Calu3 (cell line): ENCODE measurements at regions not wholly inside any gene's neighbourhood (a gene's known extent, or its start where the extent isn't known, plus 50 kb on each side); places are given as distances from the start of the nearest gene placed in this dataset.

Source experiments
- BruUV-seq: library from RNA; stranded (reverse); fragments of 400-500 nt; replicated peaks from 2 replicates; lab custom pipeline; 2021; lab: Mats Ljungman, UMichigan
- CTCF ChIA-PET: fragments of 300-600 bp; sonication (Branson Sonifier 250); formaldehyde crosslinking; loops from one replicate; lab custom pipeline; 2022; ENCODE audit warnings: antibody characterized with exemption; lab: Charles Lee
- DNase-seq: peaks from one replicate; pipeline ENCODE4 v3.0.0; 2022
- H3K27ac Mint-ChIP-seq: one replicate; pipeline ENCODE4 v1.8.0; 2022; ENCODE audit warnings: mixed read lengths; ENCODE audit not compliant: unreplicated experiment
- H3K27me3 Mint-ChIP-seq: one replicate; pipeline ENCODE4 v1.8.0; 2022; ENCODE audit warnings: mixed read lengths; ENCODE audit not compliant: unreplicated experiment
- H3K36me3 Mint-ChIP-seq: one replicate; pipeline ENCODE4 v1.8.0; 2022; ENCODE audit warnings: mild to moderate bottlenecking, moderate library complexity, mixed read lengths; ENCODE audit not compliant: insufficient read depth, unreplicated experiment
- H3K4me1 Mint-ChIP-seq: one replicate; pipeline ENCODE4 v1.8.0; 2022; ENCODE audit warnings: mild to moderate bottlenecking, low read depth, mixed read lengths; ENCODE audit not compliant: unreplicated experiment
- H3K4me3 Mint-ChIP-seq: one replicate; pipeline ENCODE4 v1.8.0; 2022; ENCODE audit warnings: mild to moderate bottlenecking, low read depth, moderate library complexity, mixed read lengths; ENCODE audit not compliant: unreplicated experiment
- H3K9me3 Mint-ChIP-seq: one replicate; pipeline ENCODE4 v1.8.0; 2022; ENCODE audit warnings: low read depth, mixed read lengths; ENCODE audit not compliant: unreplicated experiment
- intact Hi-C: fragments of 100-400 bp; cut with micrococcal nuclease; formaldehyde crosslinking; loops from one replicate; pipeline ENCODE4 v1.10.0; 2022; ENCODE audit not compliant: unreplicated experiment
- TF ChIP-seq, protein P1 (sequence below): fragments of 200-600 bp; IDR thresholded peaks from one replicate; pipeline ENCODE4 v1.8.0; 2022; ENCODE audit warnings: antibody characterized with exemption; ENCODE audit not compliant: unreplicated experiment

DNA sequence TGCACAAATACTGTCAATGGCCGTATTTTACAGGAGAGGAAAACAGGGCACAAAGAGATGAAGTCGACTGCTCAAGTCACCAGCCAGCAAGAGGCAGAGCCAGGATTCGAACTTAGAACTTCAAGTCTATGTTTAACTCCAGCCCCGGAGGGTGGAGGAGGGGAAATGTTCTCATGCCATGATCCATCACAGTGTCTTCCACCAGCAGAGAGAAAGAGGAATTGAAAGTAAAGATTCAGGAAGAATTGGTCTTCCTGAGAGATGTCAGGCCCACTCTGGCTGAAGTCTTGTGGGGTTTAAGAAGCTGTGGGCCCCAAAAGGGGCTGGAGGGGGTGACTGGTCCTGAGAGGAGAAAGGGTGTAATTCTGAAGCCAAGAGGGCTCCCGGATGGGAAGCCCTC, 260.0 kb downstream of the TNS1 start:
- no TSS peak for BruUV-seq
- no peaks in the 10 kb centered on the region for H3K4me1 Mint-ChIP-seq
- TF ChIP-seq, protein P1, sequence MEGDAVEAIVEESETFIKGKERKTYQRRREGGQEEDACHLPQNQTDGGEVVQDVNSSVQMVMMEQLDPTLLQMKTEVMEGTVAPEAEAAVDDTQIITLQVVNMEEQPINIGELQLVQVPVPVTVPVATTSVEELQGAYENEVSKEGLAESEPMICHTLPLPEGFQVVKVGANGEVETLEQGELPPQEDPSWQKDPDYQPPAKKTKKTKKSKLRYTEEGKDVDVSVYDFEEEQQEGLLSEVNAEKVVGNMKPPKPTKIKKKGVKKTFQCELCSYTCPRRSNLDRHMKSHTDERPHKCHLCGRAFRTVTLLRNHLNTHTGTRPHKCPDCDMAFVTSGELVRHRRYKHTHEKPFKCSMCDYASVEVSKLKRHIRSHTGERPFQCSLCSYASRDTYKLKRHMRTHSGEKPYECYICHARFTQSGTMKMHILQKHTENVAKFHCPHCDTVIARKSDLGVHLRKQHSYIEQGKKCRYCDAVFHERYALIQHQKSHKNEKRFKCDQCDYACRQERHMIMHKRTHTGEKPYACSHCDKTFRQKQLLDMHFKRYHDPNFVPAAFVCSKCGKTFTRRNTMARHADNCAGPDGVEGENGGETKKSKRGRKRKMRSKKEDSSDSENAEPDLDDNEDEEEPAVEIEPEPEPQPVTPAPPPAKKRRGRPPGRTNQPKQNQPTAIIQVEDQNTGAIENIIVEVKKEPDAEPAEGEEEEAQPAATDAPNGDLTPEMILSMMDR, result no peak
- no peak for DNase-seq
- CTCF ChIA-PET, result no interaction called here
- intact Hi-C loops, result no loop called here
- H3K9me3 Mint-ChIP-seq, result no peaks in the 10 kb centered on the region
- no peak overlapping the region for H3K4me3 Mint-ChIP-seq
- H3K27ac Mint-ChIP-seq, result no peak overlapping the region
- no peaks in the 10 kb centered on the region for H3K36me3 Mint-ChIP-seq
- peaks cover 50% of the 10 kb centered on the region for H3K27me3 Mint-ChIP-seq

DNA sequence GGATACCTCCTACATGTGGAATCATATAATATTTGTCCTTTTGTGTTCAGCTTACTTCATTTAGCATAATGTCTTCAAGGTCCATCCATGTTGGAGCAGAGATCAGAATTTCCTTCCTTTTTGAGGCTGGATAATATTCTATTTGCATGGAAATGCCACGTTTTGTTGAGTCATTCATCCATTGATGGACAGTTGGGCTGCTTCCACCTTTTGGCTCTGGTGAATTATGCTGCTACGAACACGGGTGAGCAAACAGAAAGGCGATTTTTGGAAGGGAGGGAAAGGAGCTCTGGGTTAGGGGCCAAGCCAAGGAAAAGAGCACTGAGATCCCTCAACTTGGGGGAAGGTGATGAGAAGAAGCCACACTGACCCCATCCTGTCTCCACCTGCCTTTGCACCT, 260.5 kb downstream of the TNS1 start:
- H3K36me3 Mint-ChIP-seq, result no peaks in the 10 kb centered on the region
- no TSS peak for BruUV-seq
- H3K9me3 Mint-ChIP-seq, result no peaks in the 10 kb centered on the region
- CTCF ChIA-PET, result no interaction called here
- TF ChIP-seq, protein P1, result no peak
- DNase-seq, result no peak
- H3K27me3 Mint-ChIP-seq, result peaks cover 50% of the 10 kb centered on the region
- no peaks in the 10 kb centered on the region for H3K4me1 Mint-ChIP-seq
- no peak overlapping the region for H3K4me3 Mint-ChIP-seq
- H3K27ac Mint-ChIP-seq, result no peak overlapping the region
- intact Hi-C loops, result no loop called here

DNA sequence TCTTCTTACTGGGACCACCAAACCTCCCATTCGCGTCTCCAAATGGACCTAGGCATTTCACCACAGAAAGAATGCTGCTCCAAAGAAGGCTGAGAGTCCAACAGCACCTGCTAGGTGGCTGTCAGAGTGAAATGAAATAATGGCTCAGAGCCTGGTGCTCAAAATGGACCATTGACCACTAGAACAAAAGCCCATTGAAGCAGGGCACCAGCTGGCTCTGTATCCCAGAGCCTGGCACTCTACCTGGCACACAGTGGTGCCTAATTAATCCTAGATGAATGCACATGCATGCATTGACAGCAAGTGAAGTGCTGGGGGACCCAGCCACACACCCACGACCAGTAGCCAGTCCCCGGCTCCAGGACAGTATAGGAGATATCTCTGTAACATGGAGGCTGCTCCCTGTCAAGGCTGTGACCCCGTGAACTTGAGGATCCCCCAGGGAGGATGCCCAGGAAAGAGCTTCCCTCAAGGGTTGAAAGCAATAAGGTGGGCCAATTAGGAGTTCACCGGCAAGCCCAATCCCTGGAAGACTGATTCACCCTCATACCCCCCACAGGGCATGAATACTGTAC, 261.3 kb downstream of the TNS1 start:
- Mint-ChIP-seq H3K36me3 (no peaks in the 10 kb centered on the region), H3K4me3 (no peak overlapping the region), H3K4me1 (no peaks in the 10 kb centered on the region), H3K27me3 (peaks cover 44% of the 10 kb centered on the region), H3K27ac (no peak overlapping the region), H3K9me3 (no peaks in the 10 kb centered on the region)
- no TSS peak for BruUV-seq
- DNase-seq, result no peak
- intact Hi-C loops, result no loop called here
- TF ChIP-seq, protein P1, result no peak
- CTCF ChIA-PET, result no interaction called here

DNA sequence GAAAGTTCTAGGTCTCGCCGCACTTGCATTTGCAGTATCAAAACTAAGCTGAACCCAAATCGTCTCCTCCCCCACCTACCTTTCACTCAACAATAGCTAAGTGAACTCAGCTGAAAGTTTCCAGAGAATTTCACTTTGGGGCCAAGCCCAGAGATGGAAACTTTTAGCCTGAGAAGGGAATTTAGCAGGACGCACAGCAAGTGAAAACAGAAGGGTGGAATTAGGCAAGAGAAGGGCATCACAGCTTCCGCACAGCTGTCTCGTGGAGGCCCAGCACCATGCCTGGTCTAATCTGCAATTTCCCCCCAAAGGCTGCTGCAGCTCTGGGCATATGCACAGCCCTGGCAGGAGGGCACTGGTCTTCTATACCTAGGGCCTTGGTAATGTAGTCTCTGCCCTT, 262.0 kb downstream of the TNS1 start:
- no peak for DNase-seq
- H3K27ac Mint-ChIP-seq, result no peak overlapping the region
- H3K36me3 Mint-ChIP-seq, result no peaks in the 10 kb centered on the region
- no peaks in the 10 kb centered on the region for H3K9me3 Mint-ChIP-seq
- TF ChIP-seq, protein P1, result no peak
- CTCF ChIA-PET, result no interaction called here
- BruUV-seq, result no TSS peak
- intact Hi-C loops, result no loop called here
- peaks cover 42% of the 10 kb centered on the region for H3K27me3 Mint-ChIP-seq
- no peak overlapping the region for H3K4me3 Mint-ChIP-seq
- H3K4me1 Mint-ChIP-seq, result no peaks in the 10 kb centered on the region
